NCI-H748 treated with DMSO at 0.1 percent for 48 hours (cell line): ENCODE measurements at regions not wholly inside any gene's neighbourhood (a gene's known extent, or its start where the extent isn't known, plus 50 kb on each side); places are given as distances from the start of the nearest gene placed in this dataset.
"Not testable (repeated sequence)": the region's sequence is repeated elsewhere in the genome, so short reads cannot be mapped to it uniquely, and the experiment has no call there.

Experiments used
- DNase-seq: peaks from one replicate; lab custom pipeline; 2025; lab: John Stamatoyannopoulos, UW

- DNase-seq = peak; percentile 63
Observed at GRCh38 chr5:29161399-29162291, 2031.8 kb upstream of the CDH6 start.

- DNase-seq = no peak
Observed at GRCh38 chr5:29157975-29158374, 2035.5 kb upstream of the CDH6 start.

DNA sequence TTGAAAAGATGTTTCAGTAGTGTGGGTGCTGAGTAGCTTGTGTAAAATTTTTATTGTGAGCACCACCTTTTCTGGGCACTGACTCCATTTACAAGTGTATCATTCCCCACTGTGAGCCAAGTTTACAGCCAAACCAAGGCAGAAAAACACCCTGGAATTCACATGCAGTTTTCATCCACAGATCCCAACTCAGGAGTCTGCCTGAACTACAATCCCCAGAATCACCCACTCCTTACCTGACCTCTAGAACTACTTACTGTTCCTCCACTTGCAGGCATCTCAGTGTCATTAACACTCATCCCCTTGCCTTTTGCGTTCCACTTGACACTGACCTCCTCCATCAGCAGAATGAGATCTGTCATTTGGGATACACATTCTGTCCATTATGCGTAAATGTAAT lies 2042.6 kb upstream of the CDH6 start:
- DNase-seq = no peak

DNA sequence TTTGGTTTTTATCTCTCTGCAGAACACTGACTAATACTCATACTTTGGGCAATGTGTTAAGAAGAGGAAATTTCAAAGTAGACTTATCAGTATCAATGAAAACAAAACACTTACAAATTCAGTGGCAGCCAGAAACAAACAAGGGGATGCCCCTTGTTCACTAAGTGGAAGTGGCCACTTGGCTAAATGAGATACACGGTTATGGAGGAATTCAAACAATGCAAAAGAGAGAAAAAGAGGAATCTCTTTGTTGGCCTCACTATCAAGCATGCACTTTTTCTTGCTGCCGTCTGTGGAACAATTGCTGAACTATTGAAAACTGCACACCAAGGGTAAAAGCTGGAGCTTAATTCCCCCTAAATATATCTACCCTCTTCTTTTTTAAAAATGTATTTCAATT lies 2044.9 kb upstream of the CDH6 start:
- no peak for DNase-seq

DNA sequence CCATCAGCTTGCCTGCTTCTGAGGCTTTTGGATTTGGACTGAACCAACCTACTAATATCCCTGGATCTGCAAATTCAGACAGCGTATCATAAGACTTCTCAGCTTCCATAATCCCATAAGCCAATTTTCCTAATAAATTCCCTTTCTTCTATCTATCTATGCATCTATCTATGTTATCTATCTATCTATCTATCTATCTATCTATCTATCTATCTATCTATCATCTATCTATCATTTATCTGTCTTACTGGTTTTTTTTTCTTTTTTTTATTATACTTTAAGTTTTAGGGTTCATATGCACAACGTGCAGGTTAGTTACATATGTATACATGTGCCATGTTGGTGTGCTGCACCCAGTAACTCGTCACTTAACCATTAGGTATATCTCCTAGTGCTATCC lies 2045.4 kb upstream of the CDH6 start:
- DNase-seq = no peak

DNA sequence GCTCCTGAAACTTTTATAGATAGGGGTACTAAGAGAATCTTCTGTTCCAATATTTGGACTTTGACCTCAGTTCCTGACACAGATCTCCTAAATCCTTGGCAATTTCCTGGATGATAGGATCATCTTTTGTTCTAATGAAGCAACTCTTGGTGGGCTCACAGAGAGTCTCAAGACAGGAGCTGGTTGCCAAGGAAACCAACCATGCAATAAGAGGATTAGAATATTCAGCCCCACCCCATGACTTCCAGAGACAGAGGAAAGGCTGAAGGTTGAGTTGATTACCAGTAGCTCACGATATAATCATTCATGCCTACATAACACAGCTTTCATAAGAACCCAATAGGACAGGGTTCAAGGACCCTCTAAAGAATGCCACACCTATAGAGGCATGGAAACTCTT lies 2050.2 kb upstream of the CDH6 start:
- no peak for DNase-seq

GRCh38 chr5:29134418-29134817 lies 2059.1 kb upstream of the CDH6 start:
- no peak for DNase-seq

GRCh38 chr5:29131285-29131684 lies 2062.2 kb upstream of the CDH6 start:
- DNase-seq = peak; percentile 77

GRCh38 chr5:29130786-29131185 lies 2062.7 kb upstream of the CDH6 start:
- no peak for DNase-seq

GRCh38 chr5:29127524-29128156 lies 2065.8 kb upstream of the CDH6 start:
- not testable (repeated sequence) for DNase-seq

GRCh38 chr5:29126462-29126861 lies 2067.0 kb upstream of the CDH6 start:
- DNase-seq = not testable (repeated sequence)

- DNase-seq = no peak
Observed at GRCh38 chr5:29122306-29122705, 2071.2 kb upstream of the CDH6 start.

DNA sequence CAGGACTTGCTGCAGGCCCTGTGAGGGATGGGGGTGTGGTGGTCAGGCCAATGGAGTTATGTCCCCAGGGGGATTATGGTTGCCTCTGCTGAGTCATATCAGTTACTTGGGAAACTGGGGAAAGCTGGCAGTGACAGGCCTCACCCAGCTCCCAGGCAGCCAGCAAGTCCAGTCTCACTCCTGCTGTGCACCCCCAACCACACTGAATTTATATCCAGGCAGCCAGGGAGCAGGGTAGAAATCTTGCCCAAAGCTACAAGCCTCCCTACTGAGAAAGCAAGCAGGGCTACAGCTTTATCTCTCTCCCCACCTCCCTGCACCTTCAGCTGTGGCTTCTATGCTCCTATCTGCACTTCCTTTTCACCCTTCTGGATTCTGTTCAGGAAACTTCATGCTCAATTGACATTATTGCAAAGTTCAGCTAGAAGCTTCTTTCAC lies 2076.0 kb upstream of the CDH9 start:
- no peak for DNase-seq

- no peak for DNase-seq
Observed at GRCh38 chr5:29113516-29113915, 2075.1 kb upstream of the CDH9 start.

GRCh38 chr5:29099585-29099984 lies 2061.2 kb upstream of the CDH9 start:
- DNase-seq = no peak

- DNase-seq = no peak
Observed at GRCh38 chr5:29089591-29090130, 2051.3 kb upstream of the CDH9 start.

DNA sequence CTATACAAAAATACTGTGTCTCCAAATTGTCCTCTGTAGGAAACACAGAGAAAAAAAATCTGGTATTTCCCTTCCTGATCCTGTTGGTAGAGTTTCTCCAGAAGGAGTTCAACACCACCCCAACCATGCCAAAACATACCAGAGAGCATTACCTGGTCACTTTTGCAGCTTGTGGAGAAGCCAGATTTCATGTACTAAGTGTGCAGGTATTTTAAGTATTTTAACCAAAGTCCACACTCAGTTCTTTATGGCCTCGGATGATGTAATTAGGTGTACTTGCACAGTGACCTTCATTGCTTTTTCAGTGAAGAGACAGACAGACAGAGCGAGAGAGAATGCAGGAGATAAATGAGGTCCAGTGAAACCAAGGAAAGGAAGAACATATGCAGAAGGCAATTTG lies 2046.8 kb upstream of the CDH9 start:
- DNase-seq = no peak

- no peak for DNase-seq
Observed at GRCh38 chr5:29079771-29080170, 2041.4 kb upstream of the CDH9 start.

DNA sequence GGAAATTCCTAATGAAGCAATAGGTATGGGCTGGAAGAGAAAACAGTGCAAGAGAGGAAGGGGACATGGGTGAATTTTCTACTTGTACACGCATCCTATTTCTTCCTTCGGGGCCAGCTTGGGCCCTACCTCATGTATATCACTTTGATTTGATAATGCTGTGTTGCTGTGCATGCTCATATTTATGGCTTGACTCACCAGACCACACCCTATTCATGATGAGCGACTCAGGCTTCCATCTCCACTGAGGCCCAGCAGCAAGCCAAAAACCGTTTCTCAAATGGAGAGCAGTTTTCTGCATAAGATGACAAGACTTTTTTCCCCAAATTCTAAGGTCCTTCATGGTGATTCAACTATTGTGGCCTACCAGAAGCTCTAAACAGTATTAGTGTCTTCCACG lies 2039.1 kb upstream of the CDH9 start:
- DNase-seq = no peak

DNA sequence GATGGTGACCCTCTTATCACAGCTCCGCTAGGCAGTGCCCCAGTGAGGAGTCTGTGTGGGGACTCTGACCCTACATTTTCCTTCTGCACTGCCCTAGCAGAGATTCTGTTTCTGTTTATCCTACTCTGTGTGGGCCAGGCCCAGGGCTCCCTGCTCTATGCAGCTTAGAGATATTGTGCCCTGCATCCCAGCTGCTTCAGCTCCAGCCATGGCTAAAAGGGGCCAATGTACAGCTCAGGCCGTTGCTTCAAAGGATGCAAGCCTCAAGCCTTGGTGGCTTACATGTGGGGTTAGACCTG lies 2030.7 kb upstream of the CDH9 start:
- DNase-seq = no peak

DNA sequence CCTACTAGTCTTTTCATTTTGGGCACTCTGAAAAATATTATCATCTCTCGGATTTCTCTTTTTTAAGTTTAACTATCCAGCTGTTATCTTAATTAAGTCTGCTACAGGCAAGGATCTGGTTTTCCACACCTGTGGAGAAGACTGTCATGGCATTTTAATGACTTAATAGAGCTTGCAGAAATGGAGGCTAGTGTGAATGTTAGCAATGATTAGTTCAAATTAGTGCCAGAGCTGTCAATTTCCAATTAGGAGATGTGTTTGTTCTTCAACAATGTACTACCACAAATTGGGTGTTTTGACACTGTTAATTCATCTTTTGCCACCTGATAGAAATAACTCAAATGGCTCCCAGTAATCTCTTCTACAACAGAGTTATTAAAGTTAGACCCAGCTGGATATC lies 2023.0 kb upstream of the CDH9 start:
- no peak for DNase-seq

- DNase-seq = no peak
Observed at GRCh38 chr5:29054694-29055093, 2016.3 kb upstream of the CDH9 start.

DNA sequence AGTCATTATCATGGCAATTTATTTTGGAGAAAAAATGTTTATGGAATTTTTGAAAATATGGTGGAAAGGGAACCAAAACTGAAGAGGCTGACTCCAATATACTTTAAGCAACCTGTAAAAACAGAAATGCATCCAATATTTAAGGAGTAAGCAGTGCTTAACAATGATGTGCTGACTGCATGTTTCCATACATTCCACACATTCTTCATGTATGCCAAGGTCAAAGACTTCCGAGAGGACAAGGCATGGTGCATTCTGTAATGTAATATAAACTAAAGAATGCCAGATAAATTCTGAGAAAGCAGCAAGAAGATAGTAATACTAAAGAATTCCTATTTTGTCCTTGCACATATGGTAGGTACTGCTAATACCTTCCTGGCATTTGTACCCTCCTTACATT lies 2015.9 kb upstream of the CDH9 start:
- no peak for DNase-seq

DNA sequence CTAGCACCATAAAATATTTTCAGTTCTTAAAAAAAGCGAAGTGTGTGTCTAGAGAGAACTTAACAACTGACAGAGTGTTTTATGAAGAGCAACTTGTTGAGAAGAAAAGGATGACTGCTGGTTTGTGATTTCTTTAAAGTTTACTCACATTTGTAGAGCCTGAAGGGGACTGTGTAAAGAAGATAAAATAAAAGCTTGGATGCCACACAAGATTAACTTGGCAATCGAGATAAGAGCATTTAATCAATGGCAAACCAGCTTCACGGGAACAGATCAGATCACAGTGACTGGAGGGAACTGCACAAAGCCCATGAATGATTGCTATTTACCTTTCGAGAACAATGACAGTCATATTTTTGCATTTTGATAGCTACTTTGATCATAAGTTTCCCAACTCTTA lies 2013.1 kb upstream of the CDH9 start:
- no peak for DNase-seq
